ENCODE measurements at regions not wholly inside any gene's neighbourhood (a gene's known extent, or its start where the extent isn't known, plus 50 kb on each side); places are given as distances from the start of the nearest gene placed in this dataset.

- TF ChIP-seq CTCF (IDR thresholded peaks at IDR 0.05) (no peak), POLR2A (IDR thresholded peaks at IDR 0.05) (no peak)
These were observed 94.2 kb upstream of the RAPGEF2 start for GRCh38 chr4:159008671-159009070.

Measured in uterus (tissue), 2 donors.